GM19239 (cell line): ENCODE measurements at regions not wholly inside any gene's neighbourhood (a gene's known extent, or its start where the extent isn't known, plus 50 kb on each side); places are given as distances from the start of the nearest gene placed in this dataset.

Experiments used
- DNase-seq: peaks from one replicate; pipeline ENCODE4 v3.0.0; 2011; ENCODE audit warnings: low spot score; ENCODE audit not compliant: insufficient read length
- FAIRE-seq: peaks from 2 replicates; lab custom pipeline; 2011; peaks lifted over from hg19 to GRCh38; lab: Jason Lieb, UNC

GRCh38 chr5:58403822-58404433 is 56.0 kb downstream of the PLK2 start:
- FAIRE-seq (no peak), DNase-seq (no peak)

DNA sequence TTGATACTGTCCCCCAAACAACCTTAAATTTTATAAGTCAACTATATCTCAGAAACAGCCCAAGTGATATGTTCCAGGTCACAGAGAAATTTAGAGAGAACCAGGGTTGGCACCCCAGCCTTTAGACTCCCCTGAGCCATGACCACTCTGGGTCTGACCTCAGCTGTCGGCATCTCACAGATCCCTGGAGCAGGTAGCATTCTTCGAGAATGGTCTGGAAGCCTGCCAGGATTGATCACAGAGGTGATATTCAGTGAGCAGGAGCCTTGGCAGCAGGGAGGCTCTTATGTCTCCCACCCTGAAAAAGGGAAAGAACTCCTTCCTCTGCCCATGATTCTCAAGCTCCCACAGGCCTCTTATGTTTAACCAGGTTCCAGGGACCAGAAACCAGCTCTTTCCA is 58.2 kb downstream of the PLK2 start:
- DNase-seq (no peak), FAIRE-seq (no peak)

- FAIRE-seq = no peak
- DNase-seq = no peak
Measured at GRCh38 chr5:58400737-58401136, 59.1 kb downstream of the PLK2 start.

GRCh38 chr5:58399951-58400350 is 59.9 kb downstream of the PLK2 start:
- FAIRE-seq (no peak), DNase-seq (no peak)

- DNase-seq (no peak), FAIRE-seq (no peak)
Measured at GRCh38 chr5:58394339-58394738, 65.5 kb downstream of the PLK2 start.

- FAIRE-seq (no peak), DNase-seq (no peak)
Measured at GRCh38 chr5:58393716-58394115, 66.2 kb downstream of the PLK2 start.

- FAIRE-seq (no peak), DNase-seq (no peak)
Measured at GRCh38 chr5:58392496-58392895, 67.4 kb downstream of the PLK2 start.

- FAIRE-seq (no peak), DNase-seq (no peak)
Measured at GRCh38 chr5:58383448-58383847, 76.4 kb downstream of the PLK2 start.

- DNase-seq = no peak
- FAIRE-seq = no peak
Measured at GRCh38 chr5:58382131-58382534, 77.8 kb downstream of the PLK2 start.

DNA sequence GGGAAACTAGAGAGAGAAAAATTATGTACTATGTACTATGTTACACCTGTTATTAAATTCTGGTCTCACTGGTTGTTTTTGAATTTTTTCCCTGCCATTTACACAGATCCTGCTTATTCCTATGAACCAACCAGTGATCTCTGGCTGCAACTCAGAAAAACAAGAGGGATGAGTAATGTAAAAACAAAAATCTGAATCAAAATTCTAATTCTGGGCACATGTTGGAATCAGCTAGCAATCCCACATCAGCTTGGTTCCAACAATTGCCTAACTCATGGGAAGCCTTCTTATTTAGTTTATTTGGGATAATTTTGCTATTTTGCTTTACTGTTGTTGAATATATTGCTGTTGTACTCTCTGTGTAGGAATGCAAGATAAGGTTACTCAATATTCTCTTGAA is 78.3 kb downstream of the PLK2 start:
- no peak for FAIRE-seq
- DNase-seq = no peak

DNA sequence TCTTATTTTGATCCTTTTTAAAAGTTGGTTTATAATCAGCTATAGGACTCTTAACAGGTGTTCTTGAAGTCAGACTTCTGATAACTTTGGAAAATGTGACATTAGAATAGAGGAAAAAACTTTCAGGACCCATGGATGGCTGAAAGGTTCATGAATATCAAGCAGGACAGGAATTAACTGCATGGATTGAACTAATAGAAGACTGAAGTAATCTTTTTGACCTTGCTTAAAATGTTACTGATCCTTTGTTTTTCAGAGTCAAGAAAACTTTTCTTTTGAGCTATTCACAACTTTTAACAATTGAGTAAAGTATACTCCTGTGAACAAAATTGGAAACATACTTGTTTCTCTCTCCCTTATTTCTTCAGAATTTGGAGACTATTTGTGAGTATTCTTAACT is 79.2 kb downstream of the PLK2 start:
- DNase-seq (no peak), FAIRE-seq (no peak)

DNA sequence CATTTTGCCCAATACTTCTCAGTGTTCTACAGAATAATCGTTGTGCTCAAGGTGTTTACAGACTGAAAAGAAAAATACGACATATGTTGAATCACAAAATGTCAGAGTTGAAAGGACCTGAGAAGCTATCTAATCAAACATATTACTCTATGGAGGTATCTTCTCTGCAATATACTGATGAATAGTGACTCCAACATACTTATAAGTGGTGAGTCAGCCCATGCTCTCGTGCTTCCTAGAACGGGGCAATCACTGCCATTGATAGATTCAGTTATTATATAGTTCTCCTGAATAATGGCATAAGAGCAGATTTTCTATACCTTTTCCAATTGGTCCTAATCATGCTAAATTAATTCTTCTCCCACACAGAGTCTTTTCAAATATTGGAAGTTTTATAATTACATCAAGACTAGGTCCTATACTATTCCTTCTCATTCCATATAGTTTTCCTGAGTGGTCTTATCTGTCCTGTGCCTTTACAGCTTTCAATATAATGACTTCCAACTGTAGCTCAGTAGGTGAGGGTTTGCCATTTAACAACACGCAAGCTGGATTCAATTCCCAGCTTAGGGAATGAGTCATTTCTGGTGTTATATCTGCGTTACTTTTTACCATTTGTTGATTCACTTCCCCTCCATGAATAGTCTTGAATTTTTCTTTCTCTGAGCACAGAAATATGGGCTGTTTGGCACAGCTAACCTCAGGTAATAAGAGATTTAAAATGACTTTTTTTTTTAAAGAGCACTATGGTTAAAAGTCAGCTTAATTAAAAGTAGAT is 81.1 kb downstream of the PLK2 start:
- DNase-seq (no peak), FAIRE-seq (no peak)

DNA sequence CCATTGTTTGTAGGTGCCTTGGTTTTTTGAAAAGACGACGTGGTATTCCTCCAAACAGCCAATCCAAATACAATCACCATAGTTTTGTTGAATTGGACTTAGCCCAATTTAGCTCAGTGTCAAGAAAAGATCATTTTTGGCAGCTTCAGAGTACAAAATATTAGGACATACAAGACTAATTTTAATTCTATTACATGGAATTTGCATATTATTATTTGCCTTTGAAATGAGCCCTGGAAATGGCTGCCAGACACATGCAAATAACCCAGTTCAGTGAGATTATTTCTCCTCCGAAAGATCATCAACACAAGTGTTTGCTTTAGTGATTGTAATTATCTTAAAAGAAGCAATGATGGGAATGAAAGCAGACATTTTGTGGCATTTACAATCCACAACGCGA is 89.3 kb downstream of the PLK2 start:
- DNase-seq (no peak), FAIRE-seq (no peak)

- FAIRE-seq = no peak
- DNase-seq = no peak
Measured at GRCh38 chr5:58369513-58370190, 90.2 kb downstream of the PLK2 start.

DNA sequence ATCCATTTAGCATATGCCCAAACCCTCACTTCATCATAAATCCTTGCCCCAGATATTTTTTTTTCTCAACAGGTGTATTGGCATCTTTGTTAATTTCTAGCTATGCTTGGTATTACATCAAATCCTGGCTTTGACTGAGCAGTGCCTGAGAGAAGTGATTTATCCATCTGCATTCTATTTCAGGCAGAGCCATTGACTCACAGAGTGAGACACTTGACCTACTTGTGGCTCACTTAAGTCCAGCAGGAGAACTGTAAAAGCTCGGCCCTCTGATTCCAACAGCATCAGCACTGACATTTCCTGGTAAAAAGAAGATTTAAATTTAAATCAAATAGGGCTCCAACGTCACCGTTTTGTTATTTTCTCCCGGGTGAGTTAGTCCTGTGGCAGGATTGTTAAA is 93.4 kb downstream of the PLK2 start:
- DNase-seq = no peak
- FAIRE-seq = no peak

GRCh38 chr5:58365791-58366190 is 94.1 kb downstream of the PLK2 start:
- FAIRE-seq (no peak), DNase-seq (no peak)

GRCh38 chr5:58363461-58364249 is 96.2 kb downstream of the PLK2 start:
- FAIRE-seq = no peak
- no peak for DNase-seq

GRCh38 chr5:58362135-58362534 is 97.8 kb downstream of the PLK2 start:
- DNase-seq (no peak), FAIRE-seq (no peak)

DNA sequence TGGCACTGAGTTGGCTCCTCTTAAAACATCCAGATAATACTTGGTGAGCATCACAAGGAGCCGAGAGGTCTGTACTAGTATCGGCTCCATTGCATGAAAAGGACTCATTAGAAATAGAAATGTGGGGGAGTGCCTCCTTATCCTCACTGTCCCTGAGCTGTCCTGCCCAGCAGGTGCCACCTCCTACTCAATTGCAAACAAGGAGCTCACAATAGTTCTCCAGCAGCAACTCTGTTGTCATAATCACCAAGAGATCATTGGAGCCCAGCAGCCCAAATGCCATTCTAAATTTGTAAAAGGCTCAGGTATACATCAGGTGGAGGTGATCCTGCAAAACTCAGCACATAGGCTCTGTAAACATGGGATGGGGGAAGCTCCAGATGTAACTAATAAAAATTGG is 99.1 kb downstream of the PLK2 start:
- FAIRE-seq = no peak

DNA sequence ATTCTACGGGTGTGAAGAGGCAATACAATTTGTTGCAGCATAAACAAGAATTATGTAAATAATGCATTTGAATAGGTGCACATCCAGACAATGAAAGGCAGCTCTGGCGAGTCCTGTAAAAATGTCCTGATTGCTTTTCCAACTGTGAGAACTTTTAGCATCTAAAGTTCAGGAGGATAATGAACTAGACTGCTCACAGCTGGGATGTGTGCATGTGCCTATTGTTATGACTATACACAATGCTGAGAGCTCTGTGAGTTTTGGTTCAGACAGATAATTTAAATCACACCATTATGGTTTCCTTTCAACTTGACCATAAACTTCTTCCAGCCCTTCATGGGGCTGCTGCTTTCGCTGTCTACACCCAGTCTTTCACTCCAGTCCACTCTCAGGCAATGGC is 99.9 kb downstream of the PLK2 start:
- DNase-seq (no peak), FAIRE-seq (no peak)

More for the DNA sequence above, 99.1 kb downstream of the PLK2 start:
- no peak for DNase-seq
